Fibroblast of lung (primary cell): ENCODE measurements at regions not wholly inside any gene's neighbourhood (a gene's known extent, or its start where the extent isn't known, plus 50 kb on each side); places are given as distances from the start of the nearest gene placed in this dataset.
A peak's percentile ranks its signal among the peaks of the same experiment; 100 is the strongest.
"Not testable (repeated sequence)": the region's sequence is repeated elsewhere in the genome, so short reads cannot be mapped to it uniquely, and the experiment has no call there.

Experiments
- DNase-seq, 2 donors: peaks; one replicate each; pipeline versions ENCODE4 v3.0.0 to v3.0.0-alpha.2; 2010; ENCODE audit warnings: low read depth in 2 of 2
- H2AFZ ChIP-seq: 2 replicates; pipeline ENCODE4 v1.5.1; 2012; ENCODE audit warnings: low read length, control low read depth, inconsistent platforms
- H3K27ac ChIP-seq: 2 replicates; pipeline ENCODE4 v1.5.1; 2011; ENCODE audit warnings: low read length, control low read depth; ENCODE audit not compliant: insufficient read depth
- H3K27me3 ChIP-seq: 2 replicates; pipeline ENCODE4 v1.5.1; 2011; ENCODE audit warnings: mild to moderate bottlenecking, low read length; ENCODE audit not compliant: control insufficient read depth, insufficient read depth
- H3K36me3 ChIP-seq: 2 replicates; pipeline ENCODE4 v1.5.1; 2011; ENCODE audit warnings: low read length; ENCODE audit not compliant: control insufficient read depth, insufficient read depth
- H3K4me1 ChIP-seq: 2 replicates; pipeline ENCODE4 v1.5.1; 2011; ENCODE audit warnings: low read length; ENCODE audit not compliant: control insufficient read depth, insufficient read depth; ENCODE audit errors: extremely low read depth
- H3K4me2 ChIP-seq: 2 replicates; pipeline ENCODE4 v1.5.1; 2011; ENCODE audit warnings: low read length, control low read depth; ENCODE audit not compliant: insufficient read depth; ENCODE audit errors: extremely low read depth
- H3K4me3 ChIP-seq, 4 experiments: fragments of 200-600 bp in 1 of 4; sonication (generic) in 1 of 4; replicated peaks in 1 of 4; 2 replicates each; pipeline ENCODE4 v1.5.1; 2011 to 2016; ENCODE audit warnings: low read length in 4 of 4, low read depth in 3 of 4, mild to moderate bottlenecking in 3 of 4, control low read depth in 2 of 4, inconsistent platforms in 1 of 4, mixed read lengths in 1 of 4; ENCODE audit not compliant: insufficient read depth in 1 of 4; ENCODE audit errors: control extremely low read depth in 1 of 4
- H3K79me2 ChIP-seq: 2 replicates; pipeline ENCODE4 v1.5.1; 2012; ENCODE audit warnings: mild to moderate bottlenecking, low read length, inconsistent platforms; ENCODE audit not compliant: control insufficient read depth, insufficient read depth
- H3K9ac ChIP-seq: 2 replicates; pipeline ENCODE4 v1.5.1; 2011; ENCODE audit warnings: mild to moderate bottlenecking, low read length, control low read depth; ENCODE audit not compliant: insufficient read depth
- H3K9me3 ChIP-seq: 2 replicates; pipeline ENCODE4 v1.5.1; 2012; ENCODE audit warnings: low read depth, low read length; ENCODE audit not compliant: control insufficient read depth, insufficient read depth
- H4K20me1 ChIP-seq: 2 replicates; pipeline ENCODE4 v1.5.1; 2011; ENCODE audit warnings: low read length; ENCODE audit not compliant: control insufficient read depth, insufficient read depth; ENCODE audit errors: extremely low read depth
- EZH2 ChIP-seq: IDR thresholded peaks from 2 replicates; pipeline ENCODE4 v1.5.1; 2012; ENCODE audit warnings: low read length, control low read depth, mild to moderate bottlenecking; ENCODE audit errors: missing control alignments
- TF ChIP-seq, protein P1 (sequence below), 2 donors: IDR thresholded peaks in 1 of 2; conservative IDR thresholded peaks in 1 of 2; 1 replicate in 1 of 2; 2 replicates in 1 of 2; pipeline ENCODE4 v1.5.1; 2011 to 2012; ENCODE audit warnings: low read length in 2 of 2, control low read depth in 1 of 2, inconsistent platforms in 1 of 2, low read depth in 1 of 2, mild to moderate bottlenecking in 1 of 2

DNA sequence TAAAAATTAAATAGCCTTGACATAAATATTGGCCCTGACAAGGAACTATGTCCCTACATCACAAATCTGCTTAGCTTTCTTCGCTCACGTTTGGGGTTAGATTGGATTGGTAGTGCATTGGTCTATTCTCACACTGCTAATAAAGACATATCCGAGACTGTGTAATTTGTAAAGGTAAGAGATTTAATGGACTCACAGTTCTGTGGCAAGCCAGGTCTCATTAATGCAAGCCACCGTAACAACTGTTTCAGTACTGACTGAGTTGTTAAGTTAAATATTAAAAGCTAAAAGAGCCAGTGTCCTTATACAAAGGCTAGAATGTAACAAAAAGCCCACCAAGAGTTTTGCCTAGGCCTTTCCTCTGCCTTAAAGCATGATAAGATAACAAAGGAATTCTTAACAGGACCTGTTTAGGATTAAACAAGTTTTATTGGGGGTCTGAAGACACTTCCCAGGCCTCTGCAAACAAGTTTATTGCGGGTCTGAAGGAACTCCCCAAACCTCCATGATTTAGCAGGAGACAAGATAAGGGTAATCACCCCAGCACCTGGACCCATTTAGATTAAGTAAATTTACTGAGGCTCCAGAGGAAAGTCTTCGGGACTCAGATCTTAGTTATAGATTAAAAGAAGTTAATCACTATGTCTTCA, 88.2 kb upstream of the PTGDR start:
- H3K36me3 ChIP-seq = no peaks in the 10 kb centered on the region
- H3K9me3 ChIP-seq = no peaks in the 10 kb centered on the region
- peaks cover 6% of the 10 kb centered on the region for H3K27me3 ChIP-seq
- no peaks in the 10 kb centered on the region for H3K4me1 ChIP-seq
- no peaks in the 10 kb centered on the region for H4K20me1 ChIP-seq
- H2AFZ ChIP-seq = no peak overlapping the region
- no peak overlapping the region for H3K27ac ChIP-seq
- TF ChIP-seq, protein P1, sequence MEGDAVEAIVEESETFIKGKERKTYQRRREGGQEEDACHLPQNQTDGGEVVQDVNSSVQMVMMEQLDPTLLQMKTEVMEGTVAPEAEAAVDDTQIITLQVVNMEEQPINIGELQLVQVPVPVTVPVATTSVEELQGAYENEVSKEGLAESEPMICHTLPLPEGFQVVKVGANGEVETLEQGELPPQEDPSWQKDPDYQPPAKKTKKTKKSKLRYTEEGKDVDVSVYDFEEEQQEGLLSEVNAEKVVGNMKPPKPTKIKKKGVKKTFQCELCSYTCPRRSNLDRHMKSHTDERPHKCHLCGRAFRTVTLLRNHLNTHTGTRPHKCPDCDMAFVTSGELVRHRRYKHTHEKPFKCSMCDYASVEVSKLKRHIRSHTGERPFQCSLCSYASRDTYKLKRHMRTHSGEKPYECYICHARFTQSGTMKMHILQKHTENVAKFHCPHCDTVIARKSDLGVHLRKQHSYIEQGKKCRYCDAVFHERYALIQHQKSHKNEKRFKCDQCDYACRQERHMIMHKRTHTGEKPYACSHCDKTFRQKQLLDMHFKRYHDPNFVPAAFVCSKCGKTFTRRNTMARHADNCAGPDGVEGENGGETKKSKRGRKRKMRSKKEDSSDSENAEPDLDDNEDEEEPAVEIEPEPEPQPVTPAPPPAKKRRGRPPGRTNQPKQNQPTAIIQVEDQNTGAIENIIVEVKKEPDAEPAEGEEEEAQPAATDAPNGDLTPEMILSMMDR (conservative IDR thresholded peaks at IDR 0.05 in 1 of 2, IDR thresholded peaks at IDR 0.05 in 1 of 2; ENCODE audit: low read depth in 1 of 2, low read length in 2 of 2) = no peak
- TF ChIP-seq EZH2 = no peak
- DNase-seq = no peak
- no peak overlapping the region for H3K4me2 ChIP-seq
- H3K79me2 ChIP-seq = no peaks in the 10 kb centered on the region
- no peak overlapping the region for H3K4me3 ChIP-seq
- H3K9ac ChIP-seq = no peak overlapping the region

DNA sequence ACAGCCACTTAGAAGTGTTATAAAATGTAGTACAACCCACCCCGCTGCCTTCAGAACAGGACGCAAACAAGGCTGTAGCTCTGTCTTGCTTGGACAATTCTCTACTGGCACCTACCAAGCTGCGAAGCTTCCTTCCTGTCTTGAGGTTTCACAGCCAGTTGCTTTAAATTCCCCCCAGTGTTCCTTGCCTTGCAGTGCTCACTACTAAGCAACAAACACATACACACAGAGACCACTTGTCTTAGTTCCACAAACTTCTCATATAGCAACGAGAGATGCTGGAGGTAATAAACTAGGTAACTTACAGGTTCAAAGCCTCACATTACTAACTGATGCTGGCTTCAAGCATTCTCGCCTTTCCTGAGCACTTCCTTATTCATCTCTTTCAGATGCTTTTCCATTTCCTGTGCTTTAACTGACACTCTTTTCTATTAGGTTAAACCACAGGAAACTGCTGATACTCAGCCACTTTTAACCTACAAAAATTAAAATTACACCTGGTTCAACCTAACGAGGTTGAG, 91.5 kb upstream of the PTGDR start:
- Histone ChIP-seq H3K9me3 (no peaks in the 10 kb centered on the region), H3K4me2 (no peak overlapping the region), H3K9ac (no peak overlapping the region), H2AFZ (no peak overlapping the region), H3K79me2 (no peaks in the 10 kb centered on the region), H3K27ac (no peak overlapping the region), H3K4me3 (no peak overlapping the region), H3K27me3 (peaks cover 6% of the 10 kb centered on the region), H4K20me1 (no peaks in the 10 kb centered on the region), H3K36me3 (no peaks in the 10 kb centered on the region), H3K4me1 (no peaks in the 10 kb centered on the region)
- TF ChIP-seq, protein P1 (conservative IDR thresholded peaks at IDR 0.05 in 1 of 2, IDR thresholded peaks at IDR 0.05 in 1 of 2; ENCODE audit: low read depth in 1 of 2, low read length in 2 of 2) = no peak
- no peak for TF ChIP-seq EZH2
- DNase-seq = no peak

DNA sequence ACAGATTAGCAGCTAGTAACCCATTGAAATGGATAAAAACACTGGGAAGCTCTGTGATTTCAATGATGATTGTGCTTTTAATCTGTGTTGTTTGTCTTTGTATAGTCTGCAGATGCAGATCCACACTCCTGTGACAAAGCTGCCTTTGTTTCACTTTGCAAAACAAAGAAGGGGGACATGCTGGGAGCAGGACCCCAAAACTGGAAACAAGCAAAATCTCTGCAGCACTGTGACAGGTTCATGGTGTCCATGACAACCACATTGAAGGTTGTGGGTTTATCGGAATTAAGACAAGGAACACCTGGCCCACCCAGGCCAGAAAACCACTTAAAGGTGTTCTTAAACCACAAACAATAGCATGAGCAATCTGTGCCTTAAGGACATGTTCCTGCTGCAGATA, 95.6 kb upstream of the PTGDR start:
- H3K27me3 ChIP-seq, H3K4me3 ChIP-seq, H3K9me3 ChIP-seq, H3K27ac ChIP-seq, H3K4me2 ChIP-seq, H2AFZ ChIP-seq, H4K20me1 ChIP-seq, H3K79me2 ChIP-seq, H3K9ac ChIP-seq, H3K36me3 ChIP-seq, H3K4me1 ChIP-seq: not testable (repeated sequence)
- peak in 1 of 2 donors; percentile 12 for DNase-seq
